ENCODE measurements at regions not wholly inside any gene's neighbourhood (a gene's known extent, or its start where the extent isn't known, plus 50 kb on each side); places are given as distances from the start of the nearest gene placed in this dataset.

DNA sequence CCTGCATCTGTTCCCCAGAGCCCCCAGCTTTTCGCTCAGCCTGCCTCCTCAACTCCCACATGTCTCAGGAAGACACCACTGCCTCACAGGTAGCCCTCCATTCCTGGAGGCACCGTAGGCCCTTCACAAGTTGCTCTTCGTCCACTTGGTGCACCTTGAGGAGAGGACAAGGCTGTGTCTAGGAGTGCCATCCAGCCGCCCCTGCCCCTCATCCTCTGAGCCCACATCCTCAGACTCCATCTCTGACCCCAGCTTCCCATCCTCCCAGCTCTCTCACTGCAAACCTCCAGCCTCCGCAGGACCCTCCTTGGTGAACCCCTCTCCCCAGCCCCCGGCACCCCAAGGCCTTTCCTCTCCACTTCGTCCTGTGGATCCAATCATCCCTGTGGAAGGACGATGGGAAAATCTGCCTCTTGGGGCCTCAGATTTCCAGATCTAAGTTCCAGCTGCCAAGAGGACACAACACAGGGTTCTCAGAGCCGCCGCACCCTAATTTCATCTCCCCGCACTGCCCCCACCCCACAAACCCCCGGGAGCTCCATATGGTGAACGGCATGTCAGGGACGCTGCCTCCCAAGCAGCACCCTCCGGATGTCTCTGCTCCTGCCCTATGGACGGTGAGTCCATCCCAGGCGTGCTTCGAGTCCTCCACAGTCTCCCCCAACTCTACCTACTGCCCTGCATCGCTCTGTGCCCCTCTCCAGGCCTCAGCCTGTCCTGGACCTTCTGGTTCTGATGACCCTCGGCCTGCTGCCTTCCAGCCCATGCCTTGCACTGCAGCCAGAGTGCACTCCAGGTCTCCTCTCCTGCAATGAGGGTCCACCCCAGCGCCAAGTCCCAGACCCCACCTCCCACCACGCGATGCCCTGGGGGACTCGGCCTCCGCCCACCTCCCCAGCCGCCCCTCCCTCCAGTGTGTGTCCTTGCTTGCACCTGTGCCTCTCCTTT, 314.1 kb upstream of the DIO3 start:
- Mint-ChIP-seq H3K27ac (no peak overlapping the region), H3K9me3 (no peaks in the 10 kb centered on the region), H3K27me3 (peaks cover 23% of the 10 kb centered on the region), H3K4me3 (no peak overlapping the region), H3K4me1 (peaks cover 3% of the 10 kb centered on the region), H3K36me3 (no peaks in the 10 kb centered on the region)
- no peak for DNase-seq

DNA sequence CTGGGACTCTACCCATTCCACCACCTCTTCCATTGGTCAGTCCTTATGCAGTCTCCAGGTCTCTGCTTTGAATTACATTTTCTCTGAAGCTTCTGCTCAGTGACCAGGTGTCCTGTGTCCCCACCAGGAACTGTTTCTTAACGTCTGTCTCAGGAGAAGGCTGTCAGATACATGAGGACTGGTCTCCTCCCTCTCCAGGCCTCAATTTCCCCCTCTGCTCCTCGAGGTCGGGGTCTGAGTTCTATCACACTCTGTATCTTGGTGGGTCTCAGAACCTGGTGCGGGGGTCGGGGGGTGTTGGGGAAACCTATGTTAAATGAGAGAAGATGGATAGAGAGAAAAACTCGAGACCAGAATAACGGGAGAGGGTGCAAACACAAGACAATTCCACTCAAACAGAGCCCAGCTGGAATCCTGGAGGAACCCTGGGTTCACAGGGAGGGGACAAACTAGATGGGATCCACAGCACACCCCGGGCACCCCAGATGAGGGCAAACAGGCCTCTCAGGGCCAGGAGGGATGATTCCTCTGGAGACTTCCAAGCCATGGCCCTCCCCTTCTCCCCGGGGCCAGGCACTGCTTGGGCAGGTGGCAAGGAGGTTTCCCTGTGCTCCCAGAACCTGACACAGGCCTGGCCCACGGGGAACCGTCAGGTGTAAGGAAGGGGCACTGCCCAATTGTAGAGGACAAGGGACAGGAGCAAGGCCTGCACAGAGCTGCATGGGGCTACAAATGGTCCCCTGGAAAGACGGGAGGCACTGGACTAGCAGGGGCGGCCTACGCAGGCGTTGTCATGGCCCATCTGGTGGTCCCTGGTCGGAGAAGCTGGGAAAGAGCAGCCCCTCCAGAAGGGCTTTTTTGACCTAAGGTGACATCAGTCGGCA, 313.2 kb upstream of the DIO3 start:
- Mint-ChIP-seq H3K4me1 (peaks cover 6% of the 10 kb centered on the region), H3K4me3 (no peak overlapping the region), H3K36me3 (no peaks in the 10 kb centered on the region), H3K27ac (no peak overlapping the region), H3K27me3 (peaks cover 22% of the 10 kb centered on the region), H3K9me3 (no peaks in the 10 kb centered on the region)
- DNase-seq: no peak

- Mint-ChIP-seq H3K36me3 (no peaks in the 10 kb centered on the region), H3K27ac (no peak overlapping the region), H3K27me3 (peaks cover 14% of the 10 kb centered on the region), H3K9me3 (no peaks in the 10 kb centered on the region), H3K4me1 (peaks cover 6% of the 10 kb centered on the region), H3K4me3 (no peak overlapping the region)
- DNase-seq: no peak
These were observed 312.2 kb upstream of the DIO3 start for GRCh38 chr14:101248840-101249675.

- no peak overlapping the region for H3K27ac Mint-ChIP-seq
- H3K4me1 Mint-ChIP-seq: peaks cover 6% of the 10 kb centered on the region
- no peak overlapping the region for H3K4me3 Mint-ChIP-seq
- no peaks in the 10 kb centered on the region for H3K36me3 Mint-ChIP-seq
- H3K27me3 Mint-ChIP-seq: peaks cover 14% of the 10 kb centered on the region
- no peaks in the 10 kb centered on the region for H3K9me3 Mint-ChIP-seq
- DNase-seq: no peak
These were observed 311.6 kb upstream of the DIO3 start for GRCh38 chr14:101249676-101250036.

DNA sequence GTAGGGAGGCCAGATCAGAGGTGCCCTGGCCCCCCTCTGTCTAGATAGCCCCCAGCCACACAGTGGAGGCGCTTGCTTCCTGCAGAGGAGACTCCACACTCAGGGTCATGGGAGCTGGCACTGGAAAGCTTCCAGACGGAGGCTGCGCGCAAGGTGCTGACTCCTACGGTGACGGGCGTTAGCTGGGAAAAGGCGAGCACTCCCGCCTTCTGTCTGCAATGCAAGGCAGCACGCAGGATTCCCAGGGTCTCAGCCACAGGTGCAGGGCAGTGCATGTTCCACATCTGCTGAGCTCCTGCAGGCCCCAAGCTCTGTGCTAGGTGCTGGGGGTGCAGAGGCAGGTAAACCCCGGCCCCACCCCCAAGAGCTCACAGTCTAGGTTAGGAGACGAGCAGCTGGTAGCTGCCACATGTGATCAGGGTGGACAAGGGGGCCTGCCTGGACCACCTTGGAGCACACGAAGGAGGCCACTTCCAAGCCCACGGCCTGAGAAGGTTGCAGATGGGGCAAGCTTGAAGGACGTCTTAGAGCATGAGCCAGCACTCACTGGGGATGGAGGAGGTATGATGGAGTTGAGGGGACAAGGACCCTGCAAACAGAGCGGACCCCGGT, 310.9 kb upstream of the DIO3 start:
- no peak overlapping the region for H3K27ac Mint-ChIP-seq
- peaks cover 6% of the 10 kb centered on the region for H3K4me1 Mint-ChIP-seq
- no peak for DNase-seq
- no peaks in the 10 kb centered on the region for H3K36me3 Mint-ChIP-seq
- no peaks in the 10 kb centered on the region for H3K9me3 Mint-ChIP-seq
- no peak overlapping the region for H3K4me3 Mint-ChIP-seq
- peaks cover 14% of the 10 kb centered on the region for H3K27me3 Mint-ChIP-seq

DNA sequence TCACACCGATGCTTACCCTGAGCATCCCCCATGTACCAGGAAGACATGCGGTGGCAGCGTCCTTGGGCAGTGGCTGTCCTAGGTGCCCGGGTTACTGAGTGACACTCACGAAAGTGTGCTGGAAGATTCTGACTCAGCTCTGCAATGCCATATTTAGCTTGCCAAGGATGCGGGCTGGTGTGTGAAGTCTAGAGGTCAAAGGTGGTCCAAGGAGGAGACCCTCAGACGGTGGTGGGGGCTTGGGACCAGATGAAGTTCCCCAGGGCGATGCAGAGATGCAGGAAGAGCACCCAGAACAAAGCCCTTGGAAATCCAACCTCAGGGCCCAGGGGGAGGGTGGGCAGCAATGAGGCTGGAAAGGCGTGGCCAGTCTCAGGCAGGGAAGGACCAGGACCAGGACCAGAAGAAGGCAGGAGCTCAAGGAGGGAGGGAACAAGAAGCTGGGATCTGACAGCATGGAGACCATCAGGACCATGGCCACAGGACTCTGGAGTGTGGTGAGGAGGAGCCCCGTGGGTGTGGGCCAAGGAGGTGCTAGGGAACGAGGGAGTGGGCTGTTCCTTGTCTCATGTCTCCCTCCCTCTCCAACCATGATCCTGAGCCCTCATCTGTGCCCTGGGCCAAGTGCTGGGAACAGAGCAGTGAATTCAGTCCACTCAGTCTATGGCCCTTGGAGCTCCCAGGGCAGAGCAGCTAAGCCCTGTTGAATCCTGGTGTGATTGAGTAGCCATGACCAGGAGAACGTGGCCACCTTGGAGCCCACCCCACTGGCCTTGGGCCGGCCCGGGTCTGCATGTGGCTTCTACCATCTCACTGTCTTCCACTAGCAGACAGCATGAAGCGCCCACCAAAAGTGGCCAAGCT, 310.1 kb upstream of the DIO3 start:
- DNase-seq: no peak
- Mint-ChIP-seq H3K27ac (no peak overlapping the region), H3K4me1 (peaks cover 6% of the 10 kb centered on the region), H3K9me3 (no peaks in the 10 kb centered on the region), H3K27me3 (peaks cover 14% of the 10 kb centered on the region), H3K4me3 (no peak overlapping the region), H3K36me3 (no peaks in the 10 kb centered on the region)

DNA sequence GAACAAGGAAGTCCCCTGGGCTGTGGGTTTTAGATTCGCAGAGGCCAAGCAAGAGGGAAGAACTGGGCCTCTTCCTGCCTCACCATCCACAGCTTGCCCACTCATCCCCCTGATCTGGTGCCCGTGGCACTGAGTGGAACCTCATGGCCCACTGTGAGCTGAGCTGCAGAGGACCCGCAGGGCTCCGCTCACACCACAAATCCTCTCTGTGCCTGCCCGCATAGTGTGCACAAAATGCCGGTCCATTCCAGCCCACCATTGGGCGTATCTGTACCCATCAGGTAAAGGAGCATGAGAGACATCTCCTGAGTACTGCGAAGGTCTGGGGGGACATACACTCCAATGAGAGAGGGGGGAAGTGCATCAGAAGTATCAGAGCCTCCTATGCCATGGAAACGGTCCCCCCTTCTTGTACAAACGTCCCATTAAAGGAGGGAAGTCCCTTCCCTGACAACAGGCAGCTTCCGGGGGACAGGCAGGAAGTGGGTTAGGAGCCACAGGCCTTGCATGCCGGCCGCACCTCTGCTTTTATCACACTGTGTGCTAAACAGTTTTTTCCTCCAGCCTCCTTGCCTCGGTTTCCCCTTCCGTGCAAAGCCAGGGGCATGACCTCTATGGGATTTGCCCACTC, 309.4 kb upstream of the DIO3 start:
- Mint-ChIP-seq H3K27ac (no peak overlapping the region), H3K27me3 (peaks cover 14% of the 10 kb centered on the region), H3K4me1 (peaks cover 6% of the 10 kb centered on the region)

GRCh38 chr14:101252443-101253214, 308.7 kb upstream of the DIO3 start:
- Mint-ChIP-seq H3K27ac (no peak overlapping the region), H3K27me3 (peaks cover 14% of the 10 kb centered on the region), H3K36me3 (no peaks in the 10 kb centered on the region), H3K4me1 (peaks cover 6% of the 10 kb centered on the region), H3K9me3 (no peaks in the 10 kb centered on the region), H3K4me3 (no peak overlapping the region)
- no peak for DNase-seq

More for the DNA sequence above, 309.4 kb upstream of the DIO3 start:
- H3K9me3 Mint-ChIP-seq: no peaks in the 10 kb centered on the region
- no peak for DNase-seq
- no peaks in the 10 kb centered on the region for H3K36me3 Mint-ChIP-seq
- H3K4me3 Mint-ChIP-seq: no peak overlapping the region

- no peak overlapping the region for H3K4me3 Mint-ChIP-seq
- peaks cover 14% of the 10 kb centered on the region for H3K27me3 Mint-ChIP-seq
- H3K36me3 Mint-ChIP-seq: no peaks in the 10 kb centered on the region
- H3K4me1 Mint-ChIP-seq: peaks cover 6% of the 10 kb centered on the region
- H3K27ac Mint-ChIP-seq: no peak overlapping the region
- no peaks in the 10 kb centered on the region for H3K9me3 Mint-ChIP-seq
- no peak for DNase-seq
These were observed 307.3 kb upstream of the DIO3 start for GRCh38 chr14:101253948-101254347.

- Mint-ChIP-seq H3K27me3 (peaks cover 9% of the 10 kb centered on the region), H3K4me3 (no peak overlapping the region), H3K9me3 (no peaks in the 10 kb centered on the region), H3K36me3 (no peaks in the 10 kb centered on the region), H3K4me1 (peaks cover 6% of the 10 kb centered on the region), H3K27ac (no peak overlapping the region)
- no peak for DNase-seq
These were observed 306.2 kb upstream of the DIO3 start for GRCh38 chr14:101254805-101255764.

- Mint-ChIP-seq H3K4me3 (no peak overlapping the region), H3K27me3 (peaks cover 9% of the 10 kb centered on the region), H3K36me3 (no peaks in the 10 kb centered on the region), H3K9me3 (no peaks in the 10 kb centered on the region), H3K27ac (no peak overlapping the region), H3K4me1 (peaks cover 6% of the 10 kb centered on the region)
- no peak for DNase-seq
These were observed 305.6 kb upstream of the DIO3 start for GRCh38 chr14:101255765-101256125.

GRCh38 chr14:101256266-101256665, 305.0 kb upstream of the DIO3 start:
- H3K27ac Mint-ChIP-seq: no peak overlapping the region
- H3K36me3 Mint-ChIP-seq: no peaks in the 10 kb centered on the region
- peaks cover 6% of the 10 kb centered on the region for H3K4me1 Mint-ChIP-seq
- H3K4me3 Mint-ChIP-seq: no peak overlapping the region
- DNase-seq: no peak
- H3K9me3 Mint-ChIP-seq: no peaks in the 10 kb centered on the region
- H3K27me3 Mint-ChIP-seq: peaks cover 5% of the 10 kb centered on the region
